Kidney (tissue), 13 donors: ENCODE measurements at regions not wholly inside any gene's neighbourhood (a gene's known extent, or its start where the extent isn't known, plus 50 kb on each side); places are given as distances from the start of the nearest gene placed in this dataset.

Experiments
- DNase-seq, 5 donors: peaks; one replicate each; pipeline ENCODE4 v3.0.0-alpha.2; 2013 to 2020
- FAIRE-seq: peaks from 2 replicates; lab custom pipeline; 2012; peaks lifted over from hg19 to GRCh38; lab: Jason Lieb, UNC
- H3K27ac ChIP-seq, 2 donors: one replicate each; pipeline ENCODE4 v1.7.0; 2013; ENCODE audit warnings: low read depth in 2 of 2, low read length in 2 of 2, inconsistent platforms in 1 of 2
- H3K27me3 ChIP-seq: one replicate; pipeline ENCODE4 v1.7.1; 2013; ENCODE audit warnings: low read length, inconsistent platforms; ENCODE audit not compliant: control insufficient read depth, insufficient read depth
- H3K36me3 ChIP-seq, 3 donors: one replicate each; pipeline versions ENCODE4 v1.7.0 to v1.7.1; 2013; ENCODE audit warnings: low read length in 3 of 3, control low read depth in 1 of 3, inconsistent platforms in 1 of 3; ENCODE audit not compliant: insufficient read depth in 3 of 3, control insufficient read depth in 2 of 3
- H3K4me1 ChIP-seq, 3 donors: one replicate each; pipeline versions ENCODE4 v1.7.0 to v1.7.1; 2013; ENCODE audit warnings: low read length in 3 of 3, inconsistent platforms in 1 of 3, low read depth in 1 of 3; ENCODE audit not compliant: control insufficient read depth in 2 of 3, insufficient read depth in 2 of 3
- H3K4me3 ChIP-seq, 3 donors: one replicate each; pipeline versions ENCODE4 v1.7.0 to v1.8.1; 2013; ENCODE audit warnings: low read length in 3 of 3, control low read depth in 1 of 3, inconsistent platforms in 1 of 3
- H3K9ac ChIP-seq, 3 donors: one replicate each; pipeline versions ENCODE4 v1.7.0 to v1.7.1; 2013; ENCODE audit warnings: low read length in 3 of 3, control low read depth in 1 of 3, inconsistent platforms in 1 of 3
- H3K9me3 ChIP-seq, 3 donors: one replicate each; pipeline versions ENCODE4 v1.7.0 to v1.7.1; 2013; ENCODE audit warnings: low read length in 3 of 3, control low read depth in 1 of 3, inconsistent platforms in 1 of 3; ENCODE audit not compliant: control insufficient read depth in 2 of 3, insufficient read depth in 1 of 3
- CTCF ChIP-seq: IDR thresholded peaks from 3 replicates; pipeline ENCODE4 v1.5.1; 2012; ENCODE audit warnings: mild to moderate bottlenecking, moderate library complexity, borderline replicate concordance; ENCODE audit not compliant: insufficient read depth; ENCODE audit errors: extremely low read depth
- intact Hi-C: fragments of 100-400 bp; cut with DNase I; formaldehyde crosslinking; loops from one replicate; pipeline ENCODE4 v1.11.1; 2022
- donor health status: control.
- donor health status: control.
- donor health status: control.
- donor health status: control.
- donor health status: control.
- donor health status: DM: yes; HTN: yes; CAD: no.
- donor health status: Normal renal cell carcinoma (clear cell type).

GRCh38 chr13:90039516-90039915 is 1308.0 kb upstream of the MIR17HG start:
- no peak for FAIRE-seq
- TF ChIP-seq CTCF = no peak

GRCh38 chr13:90047600-90047999 is 1299.9 kb upstream of the MIR17HG start:
- Histone ChIP-seq H3K36me3 (no peaks in the 10 kb centered on the region), H3K27me3 (no peaks in the 10 kb centered on the region), H3K4me3 (no peak overlapping the region), H3K9ac (no peak overlapping the region), H3K4me1 (no peaks in the 10 kb centered on the region), H3K27ac (no peak overlapping the region), H3K9me3 (peaks cover 0 to 3% (median 2%) of the 10 kb centered on the region in 3 donors)
- DNase-seq (no peak), FAIRE-seq (no peak)
- intact Hi-C loops = no loop called here
- no peak for TF ChIP-seq CTCF

More at GRCh38 chr13:90039516-90039915, 1308.0 kb upstream of the MIR17HG start:
- intact Hi-C loops = no loop called here
- no peak overlapping the region for H3K27ac ChIP-seq
- no peak for DNase-seq
- no peaks in the 10 kb centered on the region for H3K27me3 ChIP-seq
- no peaks in the 10 kb centered on the region for H3K36me3 ChIP-seq
- no peaks in the 10 kb centered on the region for H3K9me3 ChIP-seq
- H3K4me3 ChIP-seq = no peak overlapping the region
- no peak overlapping the region for H3K9ac ChIP-seq
- H3K4me1 ChIP-seq = no peaks in the 10 kb centered on the region

- Histone ChIP-seq H3K36me3 (no peaks in the 10 kb centered on the region), H3K27me3 (no peaks in the 10 kb centered on the region), H3K27ac (no peak overlapping the region), H3K4me3 (no peak overlapping the region), H3K9ac (no peak overlapping the region), H3K9me3 (peaks cover 0 to 3% (median 2%) of the 10 kb centered on the region in 3 donors), H3K4me1 (no peaks in the 10 kb centered on the region)
- DNase-seq = no peak
- intact Hi-C loops = no loop called here
- FAIRE-seq = peak; percentile 66
- no peak for TF ChIP-seq CTCF
These were observed 1297.4 kb upstream of the MIR17HG start for GRCh38 chr13:90049989-90050671.

GRCh38 chr13:90055121-90055520 is 1292.4 kb upstream of the MIR17HG start:
- Histone ChIP-seq H3K27ac (no peak overlapping the region), H3K4me1 (no peaks in the 10 kb centered on the region), H3K36me3 (no peaks in the 10 kb centered on the region), H3K4me3 (no peak overlapping the region), H3K9ac (no peak overlapping the region), H3K27me3 (no peaks in the 10 kb centered on the region), H3K9me3 (no peaks in the 10 kb centered on the region)
- no peak for TF ChIP-seq CTCF
- FAIRE-seq = no peak
- intact Hi-C loops = no loop called here
- DNase-seq = peak in 2 of 5 donors; percentile 0 to 4
